Fibroblast of lung (primary cell): ENCODE measurements at regions not wholly inside any gene's neighbourhood (a gene's known extent, or its start where the extent isn't known, plus 50 kb on each side); places are given as distances from the start of the nearest gene placed in this dataset.
"Not testable (repeated sequence)": the region's sequence is repeated elsewhere in the genome, so short reads cannot be mapped to it uniquely, and the experiment has no call there.

Experiments used
- EZH2 ChIP-seq: IDR thresholded peaks from 2 replicates; pipeline ENCODE4 v1.5.1; 2012; ENCODE audit warnings: low read length, control low read depth, mild to moderate bottlenecking; ENCODE audit errors: missing control alignments
- TF ChIP-seq, protein P1 (sequence below), 2 donors: IDR thresholded peaks in 1 of 2; conservative IDR thresholded peaks in 1 of 2; 1 replicate in 1 of 2; 2 replicates in 1 of 2; pipeline ENCODE4 v1.5.1; 2011 to 2012; ENCODE audit warnings: low read length in 2 of 2, control low read depth in 1 of 2, inconsistent platforms in 1 of 2, low read depth in 1 of 2, mild to moderate bottlenecking in 1 of 2

DNA sequence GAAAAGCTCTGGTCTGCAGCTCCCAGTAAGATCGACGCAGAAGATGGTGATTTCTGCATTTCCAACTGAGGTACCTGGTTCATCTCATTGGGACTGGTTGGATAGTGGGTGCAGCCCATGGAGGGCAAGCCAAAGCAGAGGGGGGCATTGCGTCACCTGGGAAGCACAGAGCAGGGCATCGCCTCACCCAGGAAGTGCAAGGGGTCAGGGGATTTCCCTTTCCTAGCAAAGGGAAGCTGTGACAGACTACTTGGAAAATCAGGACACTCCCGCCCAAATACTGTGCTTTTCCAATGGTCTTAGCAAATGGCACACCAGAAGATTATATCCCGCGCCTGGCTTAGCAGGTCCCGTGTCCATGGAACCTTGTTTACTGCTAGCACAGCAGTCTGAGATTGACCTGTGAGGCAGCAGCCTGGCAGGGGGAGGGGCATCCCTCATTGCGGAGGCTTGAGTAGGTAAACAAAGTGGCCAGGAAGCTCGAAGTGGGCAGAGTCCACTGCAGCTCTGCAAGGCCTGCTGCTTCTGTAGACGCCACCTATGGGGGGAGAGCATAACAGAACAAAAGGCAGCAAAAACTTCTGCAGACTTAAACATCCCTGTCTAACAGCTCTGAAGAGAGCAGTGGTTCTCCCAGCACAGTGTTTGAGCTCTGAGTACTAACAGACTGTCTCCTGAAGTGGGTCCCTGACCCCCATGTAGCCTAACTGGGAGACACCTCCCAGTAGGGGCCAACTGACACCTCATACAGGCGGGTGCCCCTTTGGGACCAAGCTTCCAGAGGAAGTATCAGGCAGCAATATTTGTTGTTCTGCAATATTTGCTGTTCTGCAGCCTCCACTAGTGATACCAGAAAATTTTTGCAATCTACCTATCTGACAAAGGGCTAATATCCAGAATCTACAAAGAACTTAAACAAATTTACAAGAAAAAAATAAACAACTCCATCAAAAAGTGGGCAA is 871.7 kb downstream of the IGSF11 start:
- TF ChIP-seq, protein P1, sequence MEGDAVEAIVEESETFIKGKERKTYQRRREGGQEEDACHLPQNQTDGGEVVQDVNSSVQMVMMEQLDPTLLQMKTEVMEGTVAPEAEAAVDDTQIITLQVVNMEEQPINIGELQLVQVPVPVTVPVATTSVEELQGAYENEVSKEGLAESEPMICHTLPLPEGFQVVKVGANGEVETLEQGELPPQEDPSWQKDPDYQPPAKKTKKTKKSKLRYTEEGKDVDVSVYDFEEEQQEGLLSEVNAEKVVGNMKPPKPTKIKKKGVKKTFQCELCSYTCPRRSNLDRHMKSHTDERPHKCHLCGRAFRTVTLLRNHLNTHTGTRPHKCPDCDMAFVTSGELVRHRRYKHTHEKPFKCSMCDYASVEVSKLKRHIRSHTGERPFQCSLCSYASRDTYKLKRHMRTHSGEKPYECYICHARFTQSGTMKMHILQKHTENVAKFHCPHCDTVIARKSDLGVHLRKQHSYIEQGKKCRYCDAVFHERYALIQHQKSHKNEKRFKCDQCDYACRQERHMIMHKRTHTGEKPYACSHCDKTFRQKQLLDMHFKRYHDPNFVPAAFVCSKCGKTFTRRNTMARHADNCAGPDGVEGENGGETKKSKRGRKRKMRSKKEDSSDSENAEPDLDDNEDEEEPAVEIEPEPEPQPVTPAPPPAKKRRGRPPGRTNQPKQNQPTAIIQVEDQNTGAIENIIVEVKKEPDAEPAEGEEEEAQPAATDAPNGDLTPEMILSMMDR (conservative IDR thresholded peaks at IDR 0.05 in 1 of 2, IDR thresholded peaks at IDR 0.05 in 1 of 2; ENCODE audit: low read depth in 1 of 2, low read length in 2 of 2) = not testable (repeated sequence)
- TF ChIP-seq EZH2 = not testable (repeated sequence)
